Glutamatergic neuron (in vitro differentiated cells): ENCODE measurements at regions not wholly inside any gene's neighbourhood (a gene's known extent, or its start where the extent isn't known, plus 50 kb on each side); places are given as distances from the start of the nearest gene placed in this dataset.

Experiments used
- DNase-seq: peaks from one replicate; pipeline ENCODE4 v3.0.0; 2022
- H3K27ac Mint-ChIP-seq: one replicate; pipeline ENCODE4 v1.8.0; 2020; ENCODE audit warnings: mild to moderate bottlenecking, mixed read lengths, inconsistent platforms; ENCODE audit not compliant: unreplicated experiment
- H3K27me3 Mint-ChIP-seq: one replicate; pipeline ENCODE4 v1.8.0; 2020; ENCODE audit warnings: mild to moderate bottlenecking, moderate library complexity, mixed read lengths, inconsistent platforms; ENCODE audit not compliant: unreplicated experiment
- H3K36me3 Mint-ChIP-seq: one replicate; pipeline ENCODE4 v1.8.0; 2020; ENCODE audit warnings: mild to moderate bottlenecking, mixed read lengths, inconsistent platforms; ENCODE audit not compliant: unreplicated experiment
- H3K4me1 Mint-ChIP-seq: one replicate; pipeline ENCODE4 v1.8.0; 2020; ENCODE audit warnings: mild to moderate bottlenecking, low read depth, mixed read lengths, inconsistent platforms; ENCODE audit not compliant: unreplicated experiment
- H3K4me3 Mint-ChIP-seq: one replicate; pipeline ENCODE4 v1.8.0; 2020; ENCODE audit warnings: mild to moderate bottlenecking, mixed read lengths, inconsistent platforms; ENCODE audit not compliant: unreplicated experiment
- H3K9me3 Mint-ChIP-seq: one replicate; pipeline ENCODE4 v1.8.0; 2020; ENCODE audit warnings: mild to moderate bottlenecking, moderate library complexity, mixed read lengths, inconsistent platforms; ENCODE audit not compliant: unreplicated experiment
- TF ChIP-seq, protein P1 (sequence below): fragments of 200-600 bp; sonication (generic); IDR thresholded peaks from one replicate; pipeline ENCODE4 v1.5.0; 2021; ENCODE audit not compliant: partially characterized antibody, unreplicated experiment

DNA sequence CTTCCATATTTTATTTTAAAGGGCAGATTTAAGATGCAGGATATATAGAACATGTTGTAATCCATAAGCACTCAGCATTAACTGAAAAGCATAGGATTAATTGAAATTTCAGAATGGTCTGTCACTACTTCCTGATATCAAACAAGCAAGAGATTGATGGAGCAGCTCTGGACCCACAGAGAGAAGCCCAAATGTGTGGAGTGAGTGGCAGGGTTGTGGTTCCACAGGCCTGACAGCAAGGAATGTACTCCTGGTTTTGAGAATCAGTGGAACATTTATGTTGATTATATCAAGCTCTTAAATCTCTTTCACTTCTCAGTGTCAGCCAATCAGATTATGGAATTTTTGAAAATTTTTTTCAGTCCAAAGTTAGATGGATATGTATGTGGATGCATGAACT is 267.6 kb upstream of the PRICKLE1 start:
- no peak overlapping the region for H3K4me3 Mint-ChIP-seq
- no peaks in the 10 kb centered on the region for H3K36me3 Mint-ChIP-seq
- no peak overlapping the region for H3K27ac Mint-ChIP-seq
- no peak for DNase-seq
- no peaks in the 10 kb centered on the region for H3K4me1 Mint-ChIP-seq
- TF ChIP-seq, protein P1, sequence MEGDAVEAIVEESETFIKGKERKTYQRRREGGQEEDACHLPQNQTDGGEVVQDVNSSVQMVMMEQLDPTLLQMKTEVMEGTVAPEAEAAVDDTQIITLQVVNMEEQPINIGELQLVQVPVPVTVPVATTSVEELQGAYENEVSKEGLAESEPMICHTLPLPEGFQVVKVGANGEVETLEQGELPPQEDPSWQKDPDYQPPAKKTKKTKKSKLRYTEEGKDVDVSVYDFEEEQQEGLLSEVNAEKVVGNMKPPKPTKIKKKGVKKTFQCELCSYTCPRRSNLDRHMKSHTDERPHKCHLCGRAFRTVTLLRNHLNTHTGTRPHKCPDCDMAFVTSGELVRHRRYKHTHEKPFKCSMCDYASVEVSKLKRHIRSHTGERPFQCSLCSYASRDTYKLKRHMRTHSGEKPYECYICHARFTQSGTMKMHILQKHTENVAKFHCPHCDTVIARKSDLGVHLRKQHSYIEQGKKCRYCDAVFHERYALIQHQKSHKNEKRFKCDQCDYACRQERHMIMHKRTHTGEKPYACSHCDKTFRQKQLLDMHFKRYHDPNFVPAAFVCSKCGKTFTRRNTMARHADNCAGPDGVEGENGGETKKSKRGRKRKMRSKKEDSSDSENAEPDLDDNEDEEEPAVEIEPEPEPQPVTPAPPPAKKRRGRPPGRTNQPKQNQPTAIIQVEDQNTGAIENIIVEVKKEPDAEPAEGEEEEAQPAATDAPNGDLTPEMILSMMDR, result no peak
- H3K9me3 Mint-ChIP-seq, result no peaks in the 10 kb centered on the region
- H3K27me3 Mint-ChIP-seq, result peaks cover 3% of the 10 kb centered on the region

DNA sequence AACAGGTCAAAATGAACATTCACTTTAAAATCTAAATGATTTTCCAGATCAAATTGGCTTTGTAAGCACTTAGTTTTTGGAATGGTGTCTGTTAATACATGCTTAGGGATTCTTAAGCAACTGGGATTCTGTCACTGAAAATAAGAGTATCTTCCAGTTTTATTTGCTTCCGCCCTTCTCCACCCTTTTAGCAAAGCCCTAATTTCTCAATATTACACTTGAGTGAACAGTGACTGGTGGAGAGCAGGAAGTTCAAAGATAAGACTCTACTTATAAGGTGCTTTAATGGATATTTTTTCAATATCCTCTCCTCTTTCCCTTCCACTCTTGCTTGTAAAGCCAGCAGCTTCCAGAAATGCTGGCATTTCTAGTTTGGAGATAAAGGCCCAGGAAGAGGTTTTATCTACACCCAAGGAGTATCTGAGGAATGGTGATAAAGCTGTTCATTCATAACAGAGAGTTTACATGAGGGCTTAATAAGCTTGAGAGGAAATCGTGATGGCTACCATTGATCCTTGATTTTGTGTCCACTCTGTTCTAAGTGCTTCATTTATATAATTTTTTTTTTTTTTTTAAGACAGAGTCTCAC is 265.9 kb upstream of the PRICKLE1 start:
- Mint-ChIP-seq H3K4me1 (no peaks in the 10 kb centered on the region), H3K9me3 (no peaks in the 10 kb centered on the region), H3K36me3 (no peaks in the 10 kb centered on the region), H3K27ac (no peak overlapping the region), H3K4me3 (no peak overlapping the region), H3K27me3 (peaks cover 3% of the 10 kb centered on the region)
- no peak for DNase-seq
- TF ChIP-seq, protein P1, result no peak

DNA sequence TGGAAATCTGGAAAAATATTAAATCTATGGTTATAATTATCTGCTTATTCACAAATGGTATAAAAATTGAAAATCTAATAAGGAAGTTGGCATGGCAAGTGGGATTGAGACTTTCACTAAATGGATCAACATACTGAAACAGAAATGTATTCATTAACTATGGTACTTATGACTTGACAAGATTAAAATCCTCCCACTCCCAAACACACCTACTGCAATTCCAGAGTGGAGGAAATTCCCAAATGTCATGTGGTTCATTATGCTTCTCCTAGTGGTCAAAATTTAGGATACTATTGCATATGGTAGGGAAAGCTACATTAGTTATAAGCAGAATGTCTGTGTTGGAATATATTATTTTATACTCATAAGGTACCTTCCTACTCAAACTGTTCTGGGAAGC is 265.3 kb upstream of the PRICKLE1 start:
- Mint-ChIP-seq H3K4me1 (no peaks in the 10 kb centered on the region), H3K27ac (no peak overlapping the region), H3K36me3 (no peaks in the 10 kb centered on the region), H3K4me3 (no peak overlapping the region), H3K9me3 (no peaks in the 10 kb centered on the region), H3K27me3 (peaks cover 3% of the 10 kb centered on the region)
- TF ChIP-seq, protein P1, result no peak
- no peak for DNase-seq

DNA sequence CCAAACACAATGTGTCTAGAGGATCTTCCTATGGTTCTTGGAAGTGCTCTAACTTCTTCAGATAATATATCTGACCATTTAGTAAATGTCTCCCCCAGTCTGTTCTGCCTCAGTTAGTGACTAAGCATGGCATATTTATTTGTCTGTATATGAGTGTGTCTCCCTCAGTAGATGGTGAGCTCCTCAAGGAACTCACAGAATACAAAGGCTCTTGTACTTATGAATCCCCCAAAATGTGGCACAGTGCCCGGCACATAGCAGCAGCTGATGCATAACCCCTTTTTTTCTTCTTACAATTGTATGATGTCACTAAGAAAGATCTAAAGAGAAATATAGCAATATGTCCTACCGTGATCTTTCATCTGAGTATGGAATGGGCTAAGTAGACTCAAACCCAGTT is 264.7 kb upstream of the PRICKLE1 start:
- Mint-ChIP-seq H3K36me3 (no peaks in the 10 kb centered on the region), H3K4me3 (no peak overlapping the region), H3K27me3 (peaks cover 3% of the 10 kb centered on the region), H3K27ac (no peak overlapping the region), H3K4me1 (no peaks in the 10 kb centered on the region), H3K9me3 (no peaks in the 10 kb centered on the region)
- no peak for DNase-seq
- TF ChIP-seq, protein P1, result no peak

DNA sequence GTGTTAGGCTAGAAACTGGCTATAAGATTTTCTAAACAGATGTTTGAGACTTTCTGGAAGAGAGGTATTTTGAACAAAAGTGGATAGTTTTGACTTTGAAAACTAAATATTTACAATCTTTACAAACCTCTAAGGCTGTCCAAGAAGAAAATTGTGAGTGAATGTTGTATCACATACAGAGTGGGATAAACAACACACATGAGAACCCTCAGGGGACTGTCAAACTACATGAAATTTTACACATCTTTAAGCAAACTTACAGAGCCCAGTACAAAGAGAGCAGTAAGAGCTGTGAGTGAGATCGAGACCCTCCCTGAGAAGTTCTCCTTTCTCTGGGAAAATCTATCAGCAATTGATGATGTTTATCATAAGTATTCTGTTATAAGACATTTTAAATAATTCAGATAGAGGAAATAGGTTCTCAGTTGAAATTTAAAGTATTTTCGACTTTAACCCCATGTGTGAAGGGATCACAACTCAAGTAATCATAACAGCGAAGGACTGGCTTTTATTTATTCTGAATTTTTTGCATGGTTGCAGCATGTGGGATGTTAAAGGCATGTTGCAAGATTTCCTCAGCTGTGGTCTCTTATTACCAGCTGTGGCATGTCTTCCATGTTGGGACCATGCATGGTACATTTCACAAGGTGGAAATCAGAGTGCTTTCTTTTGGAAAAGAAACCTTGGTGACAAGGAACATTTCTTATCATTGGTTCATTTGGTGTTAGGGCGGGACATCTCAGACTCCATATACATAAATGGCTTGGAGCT is 264.0 kb upstream of the PRICKLE1 start:
- H3K4me3 Mint-ChIP-seq, result no peak overlapping the region

More for the DNA sequence above, 264.0 kb upstream of the PRICKLE1 start:
- TF ChIP-seq, protein P1, result no peak
- H3K9me3 Mint-ChIP-seq, result no peaks in the 10 kb centered on the region
- no peaks in the 10 kb centered on the region for H3K36me3 Mint-ChIP-seq
- H3K4me1 Mint-ChIP-seq, result no peaks in the 10 kb centered on the region
- H3K27ac Mint-ChIP-seq, result no peak overlapping the region
- H3K27me3 Mint-ChIP-seq, result peaks cover 2% of the 10 kb centered on the region
- DNase-seq, result no peak
